Activated CD4-positive, alpha-beta T cell treated with anti-CD3 and anti-CD28 coated beads, Interleukin-2, amount 50 U/mL, for 24 hours (primary cell): ENCODE measurements at regions not wholly inside any gene's neighbourhood (a gene's known extent, or its start where the extent isn't known, plus 50 kb on each side); places are given as distances from the start of the nearest gene placed in this dataset.

Experiments used
- DNase-seq, 2 donors: peaks; one replicate each; pipeline ENCODE4 v3.0.0-alpha.2; 2020; ENCODE audit warnings: low read depth in 1 of 2, low spot score in 1 of 2

DNA sequence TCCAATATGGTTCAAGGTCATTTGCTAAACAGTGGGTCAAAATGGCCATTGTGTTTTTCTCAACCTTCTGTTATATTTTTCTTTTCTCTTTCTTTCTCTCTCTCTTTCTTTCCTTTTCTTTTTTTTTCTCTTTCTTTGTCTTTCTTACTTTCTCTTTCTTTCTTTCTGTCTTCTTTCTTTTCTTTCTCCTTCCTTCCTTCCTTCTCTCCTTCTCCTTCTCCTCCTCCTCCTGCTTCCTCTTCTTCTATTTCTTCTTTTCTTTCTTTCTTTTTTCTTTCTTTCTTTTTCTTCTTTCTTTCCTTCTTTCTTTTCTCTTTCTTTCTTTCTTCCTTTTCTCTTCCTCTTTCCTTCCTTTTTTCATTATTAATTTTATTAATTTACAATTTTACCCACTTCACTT lies 619.5 kb downstream of the IRX1 start:
- DNase-seq = no peak

GRCh38 chr5:4216142-4216541 lies 620.5 kb downstream of the IRX1 start:
- DNase-seq = no peak

- DNase-seq = no peak
These were observed 624.4 kb downstream of the IRX1 start for GRCh38 chr5:4220016-4220415.

GRCh38 chr5:4221048-4221447 lies 625.4 kb downstream of the IRX1 start:
- no peak for DNase-seq

DNA sequence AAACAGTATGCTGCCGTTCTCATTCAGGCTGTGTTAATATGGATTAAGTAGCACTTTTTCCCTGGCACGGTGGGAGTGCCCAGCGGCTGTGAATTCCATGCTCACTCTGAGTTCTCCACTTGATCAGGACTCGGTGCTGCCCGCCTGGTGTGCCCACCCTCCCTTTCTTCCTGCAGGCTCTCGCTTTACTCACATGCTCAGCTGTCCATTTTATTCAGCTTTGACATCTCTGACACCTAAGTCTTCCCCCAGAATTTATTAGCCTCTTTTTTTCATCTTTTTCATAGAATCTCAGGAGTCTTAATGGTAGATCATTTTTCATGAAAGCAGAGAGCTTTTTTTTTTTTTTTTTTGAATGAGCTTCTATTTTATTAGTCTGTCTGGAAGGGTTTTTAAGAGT lies 626.5 kb downstream of the IRX1 start:
- DNase-seq = no peak

DNA sequence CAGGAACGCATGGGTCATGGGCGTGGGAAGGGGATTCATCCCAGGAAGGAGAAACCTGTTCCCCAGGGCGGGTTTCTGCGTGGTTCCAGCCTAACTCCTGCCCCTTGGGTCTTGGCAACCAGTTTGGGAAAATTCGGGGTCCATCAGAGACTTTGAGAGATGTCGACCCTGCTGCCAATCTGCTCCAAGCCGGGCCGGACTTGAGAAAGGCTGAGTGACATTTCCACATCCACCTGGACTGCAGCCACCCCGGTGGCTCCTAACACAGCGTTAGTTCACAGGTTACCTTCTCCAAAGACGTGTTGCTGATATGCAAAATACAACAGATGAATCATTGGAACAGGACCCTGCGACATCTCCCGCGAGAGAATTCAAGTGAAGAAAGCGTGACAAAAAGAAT lies 627.2 kb downstream of the IRX1 start:
- DNase-seq = no peak

- no peak for DNase-seq
These were observed 630.1 kb downstream of the IRX1 start for GRCh38 chr5:4225741-4226140.

DNA sequence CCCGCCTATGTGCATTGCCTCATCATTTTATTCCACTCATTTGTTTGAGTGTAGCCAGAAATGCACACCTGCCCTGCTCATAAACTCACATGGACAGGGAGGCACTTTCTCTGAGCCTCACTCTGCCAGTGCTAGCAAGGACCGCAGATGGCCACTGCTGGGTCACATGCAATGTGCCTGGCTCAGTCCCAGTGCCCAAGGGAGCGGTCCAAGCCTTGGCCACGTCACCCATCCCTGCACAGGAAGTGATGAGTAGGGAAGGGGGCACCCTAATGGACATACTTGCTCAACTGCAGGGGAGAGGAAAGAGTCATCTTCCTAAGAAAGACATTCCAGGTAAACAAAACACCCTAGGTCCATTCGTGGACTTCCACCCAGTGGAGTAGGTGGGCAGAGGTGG lies 630.9 kb downstream of the IRX1 start:
- no peak for DNase-seq

DNA sequence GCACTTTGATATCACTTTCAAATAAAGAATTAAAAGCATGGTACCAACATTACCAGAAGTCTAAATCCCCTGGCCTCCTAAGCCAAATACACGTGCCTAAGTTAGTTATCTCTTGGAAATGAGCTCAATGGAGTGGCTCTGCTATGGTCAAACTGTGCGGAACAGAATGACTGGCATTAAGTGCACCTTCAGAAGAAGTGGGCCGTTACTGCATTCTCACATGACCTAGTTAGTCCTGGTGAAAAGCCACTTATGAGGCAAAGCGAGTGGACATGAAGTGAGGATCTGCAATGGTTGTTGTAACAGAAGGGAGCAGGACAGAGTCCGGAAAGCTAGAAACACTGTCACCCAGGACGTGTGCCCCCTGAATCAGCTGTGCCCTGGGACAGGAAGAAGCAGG lies 633.1 kb downstream of the IRX1 start:
- no peak for DNase-seq

- DNase-seq = no peak
These were observed 634.0 kb downstream of the IRX1 start for GRCh38 chr5:4229414-4230292.

GRCh38 chr5:4230471-4230785 lies 634.8 kb downstream of the IRX1 start:
- DNase-seq = no peak

GRCh38 chr5:4230786-4231641 lies 635.4 kb downstream of the IRX1 start:
- DNase-seq = no peak

DNA sequence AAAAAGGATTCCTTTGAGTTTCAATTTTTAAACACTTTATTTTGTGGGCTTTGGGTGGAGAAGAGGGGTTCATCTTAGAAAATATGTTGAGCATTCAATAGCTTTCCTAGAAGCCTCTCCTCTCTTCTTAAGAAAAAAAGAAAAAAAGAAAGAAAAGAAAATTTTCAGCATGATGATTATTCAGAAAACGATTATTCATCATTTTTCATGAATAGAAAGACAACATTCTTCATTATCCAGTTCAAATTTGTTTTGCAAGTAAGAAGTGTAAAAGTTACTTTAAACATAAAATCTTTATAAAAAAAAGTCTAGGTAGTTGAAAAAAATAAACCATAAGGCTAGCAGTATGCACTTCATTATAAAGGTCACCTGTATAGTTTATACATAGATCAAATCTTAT lies 636.5 kb downstream of the IRX1 start:
- DNase-seq = no peak

- DNase-seq = no peak
These were observed 638.0 kb downstream of the IRX1 start for GRCh38 chr5:4233671-4234070.

- DNase-seq = no peak
These were observed 648.0 kb downstream of the IRX1 start for GRCh38 chr5:4243479-4244264.

DNA sequence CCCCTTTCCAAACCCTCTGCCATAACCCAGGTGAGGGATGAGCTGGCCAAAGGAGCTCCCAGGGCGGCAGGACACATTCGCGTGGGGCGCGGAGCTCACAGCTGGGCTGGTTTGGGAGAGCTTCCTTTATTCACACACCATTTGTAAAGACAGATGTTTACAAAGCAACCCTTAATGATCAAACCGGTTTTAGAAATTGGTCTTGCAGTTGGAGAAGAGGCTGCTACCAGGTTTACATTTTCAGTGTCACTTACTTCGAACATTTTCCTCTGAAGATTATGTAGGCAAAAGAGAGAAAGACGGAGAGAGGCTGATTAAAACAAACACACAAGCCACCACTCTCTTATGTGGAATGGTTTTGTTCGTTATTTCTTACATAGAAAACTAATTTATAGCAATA lies 648.7 kb downstream of the IRX1 start:
- no peak for DNase-seq

- no peak for DNase-seq
These were observed 649.4 kb downstream of the IRX1 start for GRCh38 chr5:4245076-4245475.

DNA sequence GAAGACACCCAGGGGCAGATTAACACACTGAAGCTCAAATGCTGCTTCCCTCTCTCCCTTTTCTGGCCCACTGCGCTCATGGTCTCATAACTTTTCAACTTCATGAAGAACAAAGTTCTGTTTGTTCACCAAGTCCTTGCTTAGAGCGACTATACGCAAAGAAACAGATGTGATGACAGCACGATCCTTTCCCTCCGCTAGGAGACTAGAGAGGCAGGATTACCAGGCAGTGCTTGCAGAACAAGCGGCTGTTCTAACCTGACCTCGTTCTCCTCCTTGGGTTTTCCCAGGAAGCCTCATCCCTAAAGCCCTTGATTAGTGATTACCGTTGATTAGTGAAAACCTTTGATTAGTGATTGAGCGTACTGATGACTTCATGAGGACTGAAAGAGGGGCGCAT lies 649.9 kb downstream of the IRX1 start:
- no peak for DNase-seq

GRCh38 chr5:4246447-4246846 lies 650.8 kb downstream of the IRX1 start:
- no peak for DNase-seq

- no peak for DNase-seq
These were observed 654.6 kb downstream of the IRX1 start for GRCh38 chr5:4250254-4250653.

DNA sequence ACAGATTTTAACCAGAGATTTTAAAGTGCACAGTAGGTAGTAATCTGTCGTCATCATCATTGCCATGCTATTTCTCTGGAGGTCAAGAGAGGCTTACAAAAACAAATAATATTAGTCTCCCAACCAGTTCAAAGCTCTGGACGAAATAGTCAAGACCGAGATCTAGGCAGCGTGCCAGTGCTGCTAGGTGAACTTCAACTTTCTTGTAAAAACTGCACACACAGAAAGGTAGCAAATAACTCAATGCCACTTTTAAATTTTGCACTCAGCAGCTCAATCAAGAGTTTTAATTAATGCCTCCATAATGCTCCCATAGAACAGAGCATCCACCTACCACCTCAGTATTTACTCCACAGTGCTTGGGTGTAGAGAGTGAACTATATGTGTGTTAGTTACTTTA lies 656.8 kb downstream of the IRX1 start:
- DNase-seq = no peak

- DNase-seq = no peak
These were observed 659.1 kb downstream of the IRX1 start for GRCh38 chr5:4254736-4255135.
